Panc1 (cell line): ENCODE measurements at regions not wholly inside any gene's neighbourhood (a gene's known extent, or its start where the extent isn't known, plus 50 kb on each side); places are given as distances from the start of the nearest gene placed in this dataset.

Source experiments
- ATAC-seq: fragments of 200-7000 bp; cut with Tn5 transposase; 2 replicates; pipeline ENCODE4 v1.9.1; 2020; ENCODE audit warnings: mild to moderate bottlenecking, moderate library complexity
- BruUV-seq: library from RNA; stranded (reverse); fragments of 400-500 nt; replicated peaks from 2 replicates; lab custom pipeline; 2021; lab: Mats Ljungman, UMichigan
- CTCF ChIA-PET: fragments of 300-600 bp; sonication (Branson Sonifier 250); formaldehyde crosslinking; loops from one replicate; lab custom pipeline; 2022; ENCODE audit warnings: antibody characterized with exemption; lab: Charles Lee
- POLR2A ChIA-PET: fragments of 300-600 bp; sonication (Branson Sonifier 250); formaldehyde crosslinking; loops from one replicate; lab custom pipeline; 2022; ENCODE audit warnings: antibody characterized with exemption; lab: Charles Lee
- DNase-seq: peaks from one replicate; pipeline ENCODE4 v3.0.0-alpha.2; 2010; ENCODE audit warnings: low read depth, low spot score
- H3K27ac ChIP-seq: 2 replicates; pipeline ENCODE4 v1.5.1; 2011; ENCODE audit warnings: mild to moderate bottlenecking, low read length, inconsistent platforms
- H3K27me3 ChIP-seq: fragments of 200-500 bp; sonication (Bioruptor generic); 2 replicates; pipeline ENCODE4 v1.6.0; 2014; ENCODE audit warnings: low read length, inconsistent platforms; ENCODE audit not compliant: control insufficient read depth, insufficient read depth
- H3K36me3 ChIP-seq: fragments of 200-500 bp; sonication (Bioruptor generic); 2 replicates; pipeline ENCODE4 v1.5.1; 2014; ENCODE audit warnings: inconsistent platforms, mild to moderate bottlenecking, low read length, moderate library complexity; ENCODE audit not compliant: control insufficient read depth, insufficient read depth
- H3K4me1 ChIP-seq: 2 replicates; pipeline ENCODE4 v1.5.1; 2011; ENCODE audit warnings: inconsistent platforms, mild to moderate bottlenecking, low read length, moderate library complexity; ENCODE audit not compliant: control insufficient read depth, insufficient read depth
- H3K4me3 ChIP-seq, 2 experiments: 2 replicates each; pipeline ENCODE4 v1.5.1; 2011 to 2012; ENCODE audit warnings: low read depth in 2 of 2, low read length in 2 of 2, mild to moderate bottlenecking in 2 of 2, inconsistent platforms in 1 of 2, moderate library complexity in 1 of 2
- H3K9me3 ChIP-seq: fragments of 200-500 bp; sonication (Bioruptor generic); 2 replicates; pipeline ENCODE4 v1.5.1; 2014; ENCODE audit warnings: low read depth, mild to moderate bottlenecking, inconsistent platforms, low read length, moderate library complexity; ENCODE audit not compliant: control insufficient read depth, insufficient read depth
- POLR2AphosphoS5 ChIP-seq: IDR thresholded peaks from 2 replicates; pipeline ENCODE4 v1.6.1; 2012; ENCODE audit warnings: mild to moderate bottlenecking, low read depth, low read length, moderate library complexity
- SIN3A ChIP-seq: IDR thresholded peaks from 2 replicates; pipeline ENCODE4 v1.6.1; 2012; ENCODE audit warnings: low read depth, mild to moderate bottlenecking, low read length, moderate library complexity, borderline replicate concordance; ENCODE audit not compliant: insufficient read depth
- TCF7L2 ChIP-seq: IDR thresholded peaks from 2 replicates; pipeline ENCODE4 v1.6.1; 2011; ENCODE audit warnings: mild to moderate bottlenecking, low read depth, low read length, inconsistent platforms
- in situ Hi-C: cut with HindIII; loops from 2 replicates; pipeline ENCODE4 v1.10.0; 2016; ENCODE audit warnings: low sequenced_read_pairs, low pct_unique_long_range_greater_than_20kb
- intact Hi-C: fragments of 100-400 bp; cut with micrococcal nuclease; formaldehyde crosslinking; loops from one replicate; pipeline ENCODE4 v1.10.0; 2022; ENCODE audit not compliant: unreplicated experiment
- TF ChIP-seq, protein P1 (sequence below), 2 experiments: IDR thresholded peaks; 2 replicates each; pipeline ENCODE4 v1.6.1; 2011 to 2012; ENCODE audit warnings: low read depth in 2 of 2, control low read depth in 1 of 2, low read length in 1 of 2, mild to moderate bottlenecking in 1 of 2, moderate library complexity in 1 of 2; ENCODE audit not compliant: insufficient read depth in 1 of 2
- TF ChIP-seq, protein P2 (sequence below): fragments of 450-650 bp; IDR thresholded peaks from 2 replicates; pipeline ENCODE4 v1.5.1; 2017; ENCODE audit warnings: mild to moderate bottlenecking

DNA sequence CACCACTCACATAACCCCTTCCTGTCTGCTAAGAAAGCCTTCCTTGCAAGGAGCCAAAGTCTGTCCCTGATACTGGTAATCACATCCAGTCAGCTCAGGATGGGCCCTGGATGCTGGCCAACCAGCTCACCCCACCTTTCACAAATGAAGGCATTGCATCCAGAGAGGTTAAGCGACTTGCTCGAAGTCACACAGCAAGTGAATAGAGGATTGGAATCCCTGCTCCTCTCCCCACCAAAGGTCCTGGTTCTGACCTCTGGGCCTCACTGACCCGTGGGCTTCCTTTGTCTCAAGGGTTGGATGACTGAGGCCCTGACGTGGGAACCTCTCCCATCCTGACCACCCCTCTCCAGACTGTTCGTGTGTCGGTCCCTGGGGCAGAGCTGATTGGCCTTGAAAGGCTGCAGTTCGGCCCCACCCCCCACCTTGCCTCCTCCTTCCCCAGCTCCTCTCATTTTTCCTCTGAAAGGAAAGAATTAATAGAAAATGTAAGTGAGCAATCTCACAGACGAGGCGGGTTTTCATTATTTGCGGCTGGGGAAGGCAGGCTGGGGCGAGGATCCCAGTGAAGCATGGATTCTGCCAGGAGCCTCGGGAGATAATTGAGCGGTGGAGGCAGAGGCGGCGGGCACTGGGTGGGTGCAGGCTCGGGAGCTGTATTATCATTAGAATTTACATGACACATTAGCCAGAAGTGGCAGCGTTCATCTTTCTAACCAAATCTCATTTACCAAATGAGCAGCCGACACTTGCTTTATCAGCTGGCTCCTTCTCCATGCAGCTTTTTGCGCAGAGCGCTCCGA is 101.5 kb upstream of the CSF3R start:
- H3K4me3 ChIP-seq: no peak overlapping the region
- H3K27me3 ChIP-seq: no peaks in the 10 kb centered on the region; the same call in 1 of the 2 replicates
- ATAC-seq (no peak), DNase-seq (no peak)
- no peaks in the 10 kb centered on the region for H3K9me3 ChIP-seq
- BruUV-seq: no TSS peak
- H3K27ac ChIP-seq: no peak overlapping the region
- H3K4me1 ChIP-seq: no peaks in the 10 kb centered on the region; the same call in 1 of the 2 replicates
- POLR2A ChIA-PET: interaction anchor here (0.6 kb wide), 1 partner anchor 57 kb away, joined by 3 read pairs; no protein-coding TSS in a partner anchor
- CTCF ChIA-PET: interaction anchor here (0.6 kb wide), 1 partner anchor 160 kb away, joined by 5 read pairs; no protein-coding TSS in a partner anchor
- no peaks in the 10 kb centered on the region for H3K36me3 ChIP-seq
- in situ Hi-C loops: no loop called here
- TF ChIP-seq, protein P1, sequence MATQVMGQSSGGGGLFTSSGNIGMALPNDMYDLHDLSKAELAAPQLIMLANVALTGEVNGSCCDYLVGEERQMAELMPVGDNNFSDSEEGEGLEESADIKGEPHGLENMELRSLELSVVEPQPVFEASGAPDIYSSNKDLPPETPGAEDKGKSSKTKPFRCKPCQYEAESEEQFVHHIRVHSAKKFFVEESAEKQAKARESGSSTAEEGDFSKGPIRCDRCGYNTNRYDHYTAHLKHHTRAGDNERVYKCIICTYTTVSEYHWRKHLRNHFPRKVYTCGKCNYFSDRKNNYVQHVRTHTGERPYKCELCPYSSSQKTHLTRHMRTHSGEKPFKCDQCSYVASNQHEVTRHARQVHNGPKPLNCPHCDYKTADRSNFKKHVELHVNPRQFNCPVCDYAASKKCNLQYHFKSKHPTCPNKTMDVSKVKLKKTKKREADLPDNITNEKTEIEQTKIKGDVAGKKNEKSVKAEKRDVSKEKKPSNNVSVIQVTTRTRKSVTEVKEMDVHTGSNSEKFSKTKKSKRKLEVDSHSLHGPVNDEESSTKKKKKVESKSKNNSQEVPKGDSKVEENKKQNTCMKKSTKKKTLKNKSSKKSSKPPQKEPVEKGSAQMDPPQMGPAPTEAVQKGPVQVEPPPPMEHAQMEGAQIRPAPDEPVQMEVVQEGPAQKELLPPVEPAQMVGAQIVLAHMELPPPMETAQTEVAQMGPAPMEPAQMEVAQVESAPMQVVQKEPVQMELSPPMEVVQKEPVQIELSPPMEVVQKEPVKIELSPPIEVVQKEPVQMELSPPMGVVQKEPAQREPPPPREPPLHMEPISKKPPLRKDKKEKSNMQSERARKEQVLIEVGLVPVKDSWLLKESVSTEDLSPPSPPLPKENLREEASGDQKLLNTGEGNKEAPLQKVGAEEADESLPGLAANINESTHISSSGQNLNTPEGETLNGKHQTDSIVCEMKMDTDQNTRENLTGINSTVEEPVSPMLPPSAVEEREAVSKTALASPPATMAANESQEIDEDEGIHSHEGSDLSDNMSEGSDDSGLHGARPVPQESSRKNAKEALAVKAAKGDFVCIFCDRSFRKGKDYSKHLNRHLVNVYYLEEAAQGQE (IDR thresholded peaks at IDR 0.05; ENCODE audit: insufficient read depth in 1 of 2, low read depth in 2 of 2, low read length in 1 of 2): no peak
- TF ChIP-seq, protein P2, sequence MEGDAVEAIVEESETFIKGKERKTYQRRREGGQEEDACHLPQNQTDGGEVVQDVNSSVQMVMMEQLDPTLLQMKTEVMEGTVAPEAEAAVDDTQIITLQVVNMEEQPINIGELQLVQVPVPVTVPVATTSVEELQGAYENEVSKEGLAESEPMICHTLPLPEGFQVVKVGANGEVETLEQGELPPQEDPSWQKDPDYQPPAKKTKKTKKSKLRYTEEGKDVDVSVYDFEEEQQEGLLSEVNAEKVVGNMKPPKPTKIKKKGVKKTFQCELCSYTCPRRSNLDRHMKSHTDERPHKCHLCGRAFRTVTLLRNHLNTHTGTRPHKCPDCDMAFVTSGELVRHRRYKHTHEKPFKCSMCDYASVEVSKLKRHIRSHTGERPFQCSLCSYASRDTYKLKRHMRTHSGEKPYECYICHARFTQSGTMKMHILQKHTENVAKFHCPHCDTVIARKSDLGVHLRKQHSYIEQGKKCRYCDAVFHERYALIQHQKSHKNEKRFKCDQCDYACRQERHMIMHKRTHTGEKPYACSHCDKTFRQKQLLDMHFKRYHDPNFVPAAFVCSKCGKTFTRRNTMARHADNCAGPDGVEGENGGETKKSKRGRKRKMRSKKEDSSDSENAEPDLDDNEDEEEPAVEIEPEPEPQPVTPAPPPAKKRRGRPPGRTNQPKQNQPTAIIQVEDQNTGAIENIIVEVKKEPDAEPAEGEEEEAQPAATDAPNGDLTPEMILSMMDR: no peak
- TF ChIP-seq SIN3A: no peak
- intact Hi-C loops: no loop called here

DNA sequence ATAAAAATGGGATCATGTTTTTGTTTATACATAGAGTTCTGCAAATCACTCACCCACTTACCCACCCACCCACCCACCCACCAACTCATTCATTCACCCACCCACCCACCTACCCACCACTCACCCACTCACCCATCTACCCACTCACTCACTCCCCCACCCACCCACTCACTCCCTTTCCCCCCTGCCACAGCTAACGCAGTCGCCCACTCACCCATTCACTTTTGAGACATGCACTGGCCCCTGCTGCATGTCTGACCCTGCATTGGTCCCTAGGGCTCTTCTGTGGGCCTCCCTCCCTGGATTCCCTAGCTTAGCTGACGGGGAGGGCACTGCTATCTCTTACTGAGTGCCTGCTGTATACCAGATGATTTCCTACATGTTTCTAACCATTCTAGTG is 100.4 kb upstream of the CSF3R start:
- POLR2A ChIA-PET: interaction anchor here (0.6 kb wide), 1 partner anchor 16 kb away, joined by 3 read pairs; no protein-coding TSS in a partner anchor
- DNase-seq (no peak), ATAC-seq (no peak)
- Histone ChIP-seq H3K27me3 (no peaks in the 10 kb centered on the region; the same call in 1 of the 2 replicates), H3K4me3 (no peak overlapping the region), H3K36me3 (no peaks in the 10 kb centered on the region), H3K4me1 (no peaks in the 10 kb centered on the region; the same call in 1 of the 2 replicates), H3K9me3 (no peaks in the 10 kb centered on the region), H3K27ac (no peak overlapping the region)
- in situ Hi-C loops (no loop called here), intact Hi-C loops (no loop called here)
- CTCF ChIA-PET: no interaction called here
- no TSS peak for BruUV-seq
- TF ChIP-seq SIN3A (no peak), POLR2AphosphoS5 (no peak), TCF7L2 (no peak)
- TF ChIP-seq, protein P2: no peak
- TF ChIP-seq, protein P1 (IDR thresholded peaks at IDR 0.05; ENCODE audit: insufficient read depth in 1 of 2, low read depth in 2 of 2, low read length in 1 of 2): no peak
